ENCODE measurements at regions not wholly inside any gene's neighbourhood (a gene's known extent, or its start where the extent isn't known, plus 50 kb on each side); places are given as distances from the start of the nearest gene placed in this dataset.

DNA sequence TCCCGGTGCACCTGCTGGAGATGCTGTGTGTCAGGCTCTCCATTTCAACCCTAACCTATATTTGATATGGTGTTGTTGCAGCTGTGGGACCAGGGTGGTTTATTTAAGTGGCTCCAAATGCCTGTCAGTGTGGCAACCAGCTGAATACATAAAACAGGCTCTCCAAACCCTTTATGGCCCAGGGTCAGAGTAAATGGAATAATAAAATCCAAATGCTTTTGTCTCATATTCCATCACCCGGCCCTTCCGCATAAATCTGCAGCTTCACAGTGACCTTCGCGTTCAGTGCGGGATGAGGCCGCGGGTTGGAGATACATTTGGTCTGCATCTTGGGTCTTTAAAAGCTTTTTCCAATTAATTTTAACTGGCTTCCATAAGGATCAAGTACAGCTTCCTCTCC, 382.1 kb upstream of the NR2F2 start:
- H3K27ac ChIP-seq, result no peak overlapping the region
- TF ChIP-seq ZFX (IDR thresholded peaks at IDR 0.05; ENCODE audit: borderline replicate concordance), result no peak
- TF ChIP-seq, protein P1, sequence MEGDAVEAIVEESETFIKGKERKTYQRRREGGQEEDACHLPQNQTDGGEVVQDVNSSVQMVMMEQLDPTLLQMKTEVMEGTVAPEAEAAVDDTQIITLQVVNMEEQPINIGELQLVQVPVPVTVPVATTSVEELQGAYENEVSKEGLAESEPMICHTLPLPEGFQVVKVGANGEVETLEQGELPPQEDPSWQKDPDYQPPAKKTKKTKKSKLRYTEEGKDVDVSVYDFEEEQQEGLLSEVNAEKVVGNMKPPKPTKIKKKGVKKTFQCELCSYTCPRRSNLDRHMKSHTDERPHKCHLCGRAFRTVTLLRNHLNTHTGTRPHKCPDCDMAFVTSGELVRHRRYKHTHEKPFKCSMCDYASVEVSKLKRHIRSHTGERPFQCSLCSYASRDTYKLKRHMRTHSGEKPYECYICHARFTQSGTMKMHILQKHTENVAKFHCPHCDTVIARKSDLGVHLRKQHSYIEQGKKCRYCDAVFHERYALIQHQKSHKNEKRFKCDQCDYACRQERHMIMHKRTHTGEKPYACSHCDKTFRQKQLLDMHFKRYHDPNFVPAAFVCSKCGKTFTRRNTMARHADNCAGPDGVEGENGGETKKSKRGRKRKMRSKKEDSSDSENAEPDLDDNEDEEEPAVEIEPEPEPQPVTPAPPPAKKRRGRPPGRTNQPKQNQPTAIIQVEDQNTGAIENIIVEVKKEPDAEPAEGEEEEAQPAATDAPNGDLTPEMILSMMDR (IDR thresholded peaks at IDR 0.05), result no peak

DNA sequence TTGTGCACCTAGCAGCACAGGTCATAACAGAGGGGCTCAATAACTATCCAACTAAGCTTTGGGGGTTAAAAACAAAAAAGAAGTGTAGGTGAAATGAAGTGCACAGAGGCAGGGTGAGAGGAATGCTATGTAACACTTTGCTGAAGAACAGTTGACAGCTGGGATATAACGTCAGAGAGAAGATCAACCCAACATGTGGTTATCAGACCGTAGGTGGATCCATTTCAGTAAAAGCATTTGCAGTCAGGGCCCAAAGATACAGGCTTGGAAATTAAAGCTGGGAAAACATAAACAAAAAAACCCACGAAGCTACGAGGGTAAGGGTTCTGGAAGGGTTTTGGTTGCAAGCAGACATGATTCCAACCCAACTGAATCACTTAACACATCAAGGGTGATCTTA, 377.5 kb upstream of the NR2F2 start:
- TF ChIP-seq, protein P1 (IDR thresholded peaks at IDR 0.05), result no peak
- no peak for TF ChIP-seq ZFX (IDR thresholded peaks at IDR 0.05; ENCODE audit: borderline replicate concordance)

DNA sequence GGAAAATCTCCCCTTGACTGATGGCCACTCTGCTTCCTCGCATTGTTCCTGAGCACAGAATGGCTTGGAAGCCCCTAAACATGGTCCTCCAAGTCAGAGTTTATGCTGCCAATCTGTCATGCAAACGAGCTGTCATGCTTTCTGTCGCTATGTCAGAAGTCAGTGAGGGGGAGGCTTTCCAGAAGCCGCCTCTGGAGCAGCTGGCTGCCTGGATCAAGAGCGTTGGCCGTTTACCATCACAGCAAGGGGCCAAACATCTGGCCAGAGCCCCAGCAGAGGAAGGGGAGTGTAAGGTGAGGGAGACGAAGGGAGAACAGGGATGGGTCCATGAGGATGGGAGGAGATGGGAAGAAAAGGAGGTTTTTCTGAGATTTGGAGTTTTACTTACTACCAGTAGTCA, 372.6 kb upstream of the NR2F2 start:
- TF ChIP-seq, protein P1 (IDR thresholded peaks at IDR 0.05), result no peak
- TF ChIP-seq ZFX (IDR thresholded peaks at IDR 0.05; ENCODE audit: borderline replicate concordance), result no peak
- H3K27ac ChIP-seq, result no peak overlapping the region

More for the DNA sequence above, 377.5 kb upstream of the NR2F2 start:
- H3K27ac ChIP-seq, result no peak overlapping the region

DNA sequence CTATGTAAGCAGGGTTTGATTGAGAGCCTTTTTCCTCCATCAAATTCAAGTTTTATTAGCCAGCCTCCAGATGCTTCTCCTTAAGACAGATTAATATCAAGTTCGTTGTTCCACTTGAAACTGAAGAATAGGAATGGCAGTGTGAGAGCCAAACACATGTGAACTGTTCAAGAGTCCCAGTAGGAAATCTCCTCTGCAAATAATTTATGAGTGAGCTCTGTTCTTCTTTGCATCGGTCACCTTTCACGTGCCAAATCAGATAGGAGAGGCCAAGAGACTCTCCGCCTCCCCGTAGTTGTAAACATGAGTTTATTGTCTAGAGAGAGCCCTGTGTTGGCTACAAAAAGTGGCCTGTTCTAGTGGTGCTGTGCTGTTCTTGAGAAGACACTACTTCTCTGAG, 372.1 kb upstream of the NR2F2 start:
- TF ChIP-seq, protein P1 (IDR thresholded peaks at IDR 0.05), result no peak
- no peak for TF ChIP-seq ZFX (IDR thresholded peaks at IDR 0.05; ENCODE audit: borderline replicate concordance)
- peak overlapping the region; percentile 26 for H3K27ac ChIP-seq

DNA sequence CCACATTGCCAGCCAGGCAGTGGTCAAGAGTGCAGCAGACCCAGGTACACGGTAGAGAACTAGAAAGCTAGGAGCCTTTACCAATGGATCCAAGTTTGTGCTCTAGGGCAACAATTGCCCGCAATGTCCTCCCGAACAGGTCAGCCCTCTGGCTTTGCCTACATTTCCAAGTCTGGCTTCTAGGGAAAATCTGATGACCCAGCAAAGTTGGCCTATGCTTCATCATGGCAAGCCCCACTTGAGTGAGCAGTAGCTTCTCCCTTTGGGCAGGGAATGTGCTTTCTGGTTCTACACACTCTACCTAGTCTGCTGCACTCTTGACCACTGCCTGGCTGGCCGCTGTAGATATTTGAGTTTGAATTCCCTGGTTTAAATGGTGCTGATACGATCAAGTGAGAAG, 361.6 kb upstream of the NR2F2 start:
- H3K27ac ChIP-seq, result no peak overlapping the region
- TF ChIP-seq, protein P1 (IDR thresholded peaks at IDR 0.05), result no peak

DNA sequence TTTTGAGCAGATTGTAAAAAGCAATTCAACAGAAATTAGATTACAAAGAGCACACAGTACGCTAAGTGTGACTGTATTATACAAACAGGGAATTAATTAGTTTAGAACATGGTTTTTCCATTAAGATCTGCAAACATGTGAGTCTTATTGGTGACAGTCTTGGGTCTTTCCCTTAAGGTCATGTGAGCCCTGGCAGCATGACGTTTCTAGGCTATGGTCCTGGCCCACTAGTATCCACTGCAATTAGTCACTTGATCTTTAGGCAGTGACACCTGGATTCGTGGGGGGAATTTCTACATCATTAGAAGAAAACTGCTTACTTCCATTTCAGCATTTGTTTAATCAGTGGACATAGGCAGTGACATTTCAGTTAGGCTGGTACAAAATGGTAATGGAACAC, 360.2 kb upstream of the NR2F2 start:
- no peak overlapping the region for H3K27ac ChIP-seq
- TF ChIP-seq, protein P1 (IDR thresholded peaks at IDR 0.05), result no peak

DNA sequence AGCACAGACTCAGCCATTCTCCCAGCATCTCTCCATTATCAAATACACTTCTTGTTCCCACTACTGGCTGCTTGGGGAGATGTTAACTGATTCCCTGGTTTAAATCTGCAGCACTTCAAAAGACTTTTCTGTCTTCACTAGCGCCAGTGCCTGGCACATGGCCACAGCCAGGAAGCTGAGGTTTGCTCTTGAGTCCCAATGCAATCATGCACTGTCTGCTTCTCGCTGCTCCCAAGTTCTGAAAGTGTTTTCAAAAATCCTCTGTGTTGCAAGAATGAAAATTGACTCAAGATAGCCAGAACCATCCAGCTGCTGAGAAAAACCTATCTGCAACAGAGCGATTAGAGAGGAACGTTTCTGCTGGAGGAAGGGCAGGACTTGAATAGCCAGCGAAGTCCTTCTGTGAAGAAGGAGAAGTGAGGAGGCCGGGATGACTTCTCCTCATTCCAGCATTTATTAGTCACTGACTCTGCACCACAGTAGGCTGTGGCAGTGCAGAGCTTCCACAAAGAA, 358.4 kb upstream of the NR2F2 start:
- H3K27ac ChIP-seq, result no peak overlapping the region
- TF ChIP-seq, protein P1 (IDR thresholded peaks at IDR 0.05), result no peak
- no peak for TF ChIP-seq ZFX (IDR thresholded peaks at IDR 0.05; ENCODE audit: borderline replicate concordance)

Data from 22Rv1 (cell line).